PC-9 (cell line): ENCODE measurements at regions not wholly inside any gene's neighbourhood (a gene's known extent, or its start where the extent isn't known, plus 50 kb on each side); places are given as distances from the start of the nearest gene placed in this dataset.
A peak's percentile ranks its signal among the peaks of the same experiment; 100 is the strongest.

Experiments used
- BruUV-seq: library from RNA; stranded (reverse); fragments of 400-500 nt; replicated peaks from 2 replicates; lab custom pipeline; 2021; lab: Mats Ljungman, UMichigan
- CTCF ChIA-PET: fragments of 300-600 bp; sonication (Branson Sonifier 250); formaldehyde crosslinking; loops from one replicate; lab custom pipeline; 2022; ENCODE audit warnings: antibody characterized with exemption; lab: Charles Lee
- POLR2A ChIA-PET: fragments of 300-600 bp; sonication (Branson Sonifier 250); formaldehyde crosslinking; loops from one replicate; lab custom pipeline; 2022; ENCODE audit warnings: antibody characterized with exemption; ENCODE audit not compliant: unreplicated experiment; lab: Charles Lee
- DNase-seq, 2 experiments: peaks; one replicate each; pipeline versions ENCODE4 v3.0.0 to v3.0.0-alpha.2; 2015 to 2022; ENCODE audit warnings: mixed read lengths in 1 of 2
- H2AFZ ChIP-seq: fragments of 200-600 bp; sonication (generic); 2 replicates; pipeline ENCODE4 v1.8.1; 2017; ENCODE audit warnings: antibody characterized with exemption
- H3F3A ChIP-seq: fragments of 200-600 bp; sonication (generic); 2 replicates; pipeline ENCODE4 v1.8.1; 2017; ENCODE audit warnings: antibody characterized with exemption, mild to moderate bottlenecking, low read depth; ENCODE audit not compliant: insufficient read depth
- H3K27ac ChIP-seq: fragments of 200-600 bp; sonication (generic); 2 replicates; pipeline ENCODE4 v1.6.1; 2016; ENCODE audit warnings: mixed run types
- H3K27me3 ChIP-seq: fragments of 200-600 bp; sonication (generic); 2 replicates; pipeline ENCODE4 v1.6.1; 2016; ENCODE audit warnings: low read depth, mixed run types; ENCODE audit not compliant: insufficient read depth
- H3K36me3 ChIP-seq: fragments of 200-600 bp; sonication (generic); 2 replicates; pipeline ENCODE4 v1.6.1; 2016; ENCODE audit warnings: low read depth, mixed run types
- H3K4me1 ChIP-seq: fragments of 200-600 bp; sonication (generic); replicated peaks from 2 replicates; pipeline ENCODE4 v1.6.1; 2016; ENCODE audit warnings: mixed run types; ENCODE audit not compliant: insufficient read depth
- H3K4me2 ChIP-seq: fragments of 200-600 bp; sonication (generic); 2 replicates; pipeline ENCODE4 v1.6.1; 2017; ENCODE audit warnings: mixed run types
- H3K4me3 ChIP-seq: fragments of 200-600 bp; sonication (generic); 2 replicates; pipeline ENCODE4 v1.6.1; 2016; ENCODE audit warnings: mixed run types
- H3K79me2 ChIP-seq: fragments of 200-600 bp; sonication (generic); 2 replicates; pipeline ENCODE4 v1.6.1; 2017; ENCODE audit warnings: low read depth, mixed run types
- H3K9me2 ChIP-seq: fragments of 200-600 bp; sonication (generic); 2 replicates; pipeline ENCODE4 v1.8.1; 2017; ENCODE audit warnings: mild to moderate bottlenecking; ENCODE audit not compliant: insufficient read depth
- H3K9me3 ChIP-seq: fragments of 200-600 bp; sonication (generic); 2 replicates; pipeline ENCODE4 v1.8.1; 2016; ENCODE audit warnings: low read depth; ENCODE audit not compliant: insufficient read depth
- H4K20me1 ChIP-seq: fragments of 200-600 bp; sonication (generic); 2 replicates; pipeline ENCODE4 v1.8.1; 2017; ENCODE audit not compliant: insufficient read depth
- CTCF ChIP-seq: fragments of 200-600 bp; sonication (generic); conservative IDR thresholded peaks from 2 replicates; pipeline ENCODE4 v1.6.1; 2017; ENCODE audit warnings: mixed run types, antibody characterized with exemption, mild to moderate bottlenecking, moderate library complexity
- EZH2 ChIP-seq: fragments of 200-600 bp; sonication (generic); IDR thresholded peaks from 2 replicates; pipeline ENCODE4 v1.8.0; 2017; ENCODE audit warnings: antibody characterized with exemption, low read depth
- intact Hi-C: fragments of 100-400 bp; cut with micrococcal nuclease; formaldehyde crosslinking; loops from one replicate; pipeline ENCODE4 v1.10.0; 2022; ENCODE audit not compliant: unreplicated experiment

GRCh38 chr1:221089803-221090202, 210.6 kb downstream of the HLX start:
- POLR2A ChIA-PET = no interaction called here
- Histone ChIP-seq H3K9me2 (peaks cover 3% of the 10 kb centered on the region; the same call in 1 of the 2 replicates), H4K20me1 (no peaks in the 10 kb centered on the region; the same call in 1 of the 2 replicates), H3K9me3 (no peaks in the 10 kb centered on the region), H3K4me2 (no peak overlapping the region), H3K4me3 (no peak overlapping the region), H3K36me3 (no peaks in the 10 kb centered on the region), H3K27me3 (no peaks in the 10 kb centered on the region), H3K27ac (peak overlapping the region; percentile 43; the same call in 1 of the 2 replicates), H3K79me2 (no peaks in the 10 kb centered on the region), H3K4me1 (peaks cover 25% of the 10 kb centered on the region), H2AFZ (peak overlapping the region; percentile 57; the same call in 1 of the 2 replicates), H3F3A (peaks cover 5% of the 10 kb centered on the region; the same call in 1 of the 2 replicates)
- CTCF ChIA-PET = no interaction called here
- no peak for DNase-seq
- intact Hi-C loops = loop anchor here (5.0 kb wide), 1 partner anchor 903 kb away; no protein-coding TSS in a partner anchor
- TF ChIP-seq EZH2 (no peak), CTCF (no peak)
- no TSS peak for BruUV-seq

- DNase-seq = peak in 1 of 2 experiments; percentile 9
- intact Hi-C loops = loop anchor here (5.0 kb wide), 1 partner anchor 907 kb away; no protein-coding TSS in a partner anchor
- peaks cover 9% of the 10 kb centered on the region for H3K4me1 ChIP-seq
- 0 out of 2 replicates have a peak, but pooled peaks cover 4% of the 10 kb centered on the region for H3K9me3 ChIP-seq
- POLR2A ChIA-PET = no interaction called here
- no peaks in the 10 kb centered on the region for H3K79me2 ChIP-seq
- H3K9me2 ChIP-seq = no peaks in the 10 kb centered on the region
- no TSS peak for BruUV-seq
- H3K27me3 ChIP-seq = no peaks in the 10 kb centered on the region
- no peaks in the 10 kb centered on the region for H4K20me1 ChIP-seq
- no peak overlapping the region for H2AFZ ChIP-seq
- H3K36me3 ChIP-seq = no peaks in the 10 kb centered on the region
- CTCF ChIA-PET = no interaction called here
- no peak overlapping the region for H3K27ac ChIP-seq
- H3K4me2 ChIP-seq = no peak overlapping the region
- no peak overlapping the region for H3K4me3 ChIP-seq
- no peak for TF ChIP-seq CTCF
- TF ChIP-seq EZH2 = no peak
- H3F3A ChIP-seq = peaks cover 3% of the 10 kb centered on the region; the same call in 1 of the 2 replicates
Observed at GRCh38 chr1:221093903-221094791, 214.9 kb downstream of the HLX start.

- H3K4me1 ChIP-seq = peaks cover 12% of the 10 kb centered on the region
- H3K27ac ChIP-seq = no peak overlapping the region
- no peaks in the 10 kb centered on the region for H3F3A ChIP-seq
- no TSS peak for BruUV-seq
- no peaks in the 10 kb centered on the region for H3K9me2 ChIP-seq
- no peak overlapping the region for H3K4me3 ChIP-seq
- no peak overlapping the region for H3K4me2 ChIP-seq
- H3K36me3 ChIP-seq = no peaks in the 10 kb centered on the region
- H3K27me3 ChIP-seq = no peaks in the 10 kb centered on the region
- no peaks in the 10 kb centered on the region for H3K79me2 ChIP-seq
- H4K20me1 ChIP-seq = no peaks in the 10 kb centered on the region
- CTCF ChIA-PET = interaction anchor here (0.6 kb wide), 1 partner anchor 81 kb away, joined by 3 read pairs; no protein-coding TSS in a partner anchor
- H2AFZ ChIP-seq = no peak overlapping the region
- peak in 1 of 2 experiments; percentile 37 for DNase-seq
- TF ChIP-seq EZH2 (no peak), CTCF (no peak)
- intact Hi-C loops = no loop called here
- POLR2A ChIA-PET = interaction anchor here (1.0 kb wide), 1 partner anchor 290 kb away, joined by 6 read pairs; no protein-coding TSS in a partner anchor
- 0 out of 2 replicates have a peak, but pooled peaks cover 4% of the 10 kb centered on the region for H3K9me3 ChIP-seq
Observed at GRCh38 chr1:221097479-221098281, 218.4 kb downstream of the HLX start.
